Activated CD4-positive, alpha-beta T cell treated with anti-CD3 and anti-CD28 coated beads, Interleukin-2, amount 10 ng/mL, durations not matched to agents 24 days and 14 days (primary cell): ENCODE measurements at regions not wholly inside any gene's neighbourhood (a gene's known extent, or its start where the extent isn't known, plus 50 kb on each side); places are given as distances from the start of the nearest gene placed in this dataset.
"Not testable (repeated sequence)": the region's sequence is repeated elsewhere in the genome, so short reads cannot be mapped to it uniquely, and the experiment has no call there.

Experiments used
- DNase-seq: peaks from one replicate; pipeline ENCODE4 v3.0.0; 2022
- H3K27ac Mint-ChIP-seq: one replicate; pipeline ENCODE4 v1.8.0; 2022; ENCODE audit warnings: mild to moderate bottlenecking, mixed read lengths
- H3K27me3 Mint-ChIP-seq: one replicate; pipeline ENCODE4 v1.8.0; 2022; ENCODE audit warnings: mixed read lengths
- H3K36me3 Mint-ChIP-seq: one replicate; pipeline ENCODE4 v1.8.0; 2022; ENCODE audit warnings: low read depth, mild to moderate bottlenecking, mixed read lengths
- H3K4me1 Mint-ChIP-seq: one replicate; pipeline ENCODE4 v1.8.0; 2021; ENCODE audit warnings: mixed read lengths
- H3K4me3 Mint-ChIP-seq: one replicate; pipeline ENCODE4 v1.8.0; 2022; ENCODE audit warnings: mild to moderate bottlenecking, moderate library complexity, mixed read lengths
- H3K9me3 Mint-ChIP-seq: one replicate; pipeline ENCODE4 v1.8.0; 2021; ENCODE audit warnings: mixed read lengths
- intact Hi-C: fragments of 100-400 bp; cut with micrococcal nuclease; formaldehyde crosslinking; loops from one replicate; pipeline ENCODE4 v1.15.1; 2023

DNA sequence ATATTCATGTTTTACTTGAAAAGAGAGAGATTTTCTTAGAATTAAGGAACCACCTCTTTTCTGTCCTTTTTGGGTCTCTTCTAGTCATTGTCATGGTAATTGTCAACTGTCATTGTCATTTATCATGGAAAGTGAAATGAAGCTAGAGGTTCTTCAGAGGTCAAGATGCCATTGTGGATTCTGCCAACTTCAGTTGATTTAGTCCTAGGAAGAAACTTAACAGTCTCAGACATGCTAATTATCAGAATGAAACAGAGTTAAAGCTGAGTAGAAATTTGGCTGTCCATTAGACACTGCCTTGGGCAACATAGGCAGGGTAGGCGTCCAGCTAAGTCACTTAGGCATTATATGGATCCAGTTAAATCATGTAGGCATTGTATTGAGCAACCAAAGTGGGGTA lies 796.1 kb upstream of the ADGRL3 start:
- no peaks in the 10 kb centered on the region for H3K36me3 Mint-ChIP-seq
- H3K4me1 Mint-ChIP-seq, result no peaks in the 10 kb centered on the region
- H3K27me3 Mint-ChIP-seq, result no peaks in the 10 kb centered on the region
- intact Hi-C loops, result no loop called here
- no peak for DNase-seq
- H3K27ac Mint-ChIP-seq, result no peak overlapping the region
- peaks cover 9% of the 10 kb centered on the region for H3K9me3 Mint-ChIP-seq
- no peak overlapping the region for H3K4me3 Mint-ChIP-seq

DNA sequence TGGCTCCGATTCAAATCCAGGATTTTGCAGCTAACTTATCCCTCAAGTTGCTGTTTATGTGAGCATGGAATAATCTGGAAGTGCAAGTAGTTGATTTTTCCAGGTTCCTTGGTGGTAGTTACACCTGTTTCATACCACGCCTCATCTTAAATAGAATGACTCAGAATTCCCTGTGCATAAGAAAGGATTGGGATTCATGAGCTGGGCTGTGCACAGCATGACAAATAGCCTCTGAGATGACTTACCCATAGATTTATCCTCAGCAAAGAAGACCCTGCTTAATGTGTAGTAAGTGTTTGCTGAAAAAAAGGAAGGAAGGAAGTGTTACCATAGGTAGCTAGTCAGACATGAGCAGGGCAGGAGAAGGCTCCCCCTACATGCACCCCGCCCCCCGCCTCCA lies 777.7 kb upstream of the ADGRL3 start:
- H3K36me3 Mint-ChIP-seq, result no peaks in the 10 kb centered on the region
- intact Hi-C loops, result no loop called here
- DNase-seq, result no peak
- no peaks in the 10 kb centered on the region for H3K27me3 Mint-ChIP-seq
- no peak overlapping the region for H3K27ac Mint-ChIP-seq
- no peak overlapping the region for H3K4me3 Mint-ChIP-seq
- H3K4me1 Mint-ChIP-seq, result no peaks in the 10 kb centered on the region
- peaks cover 5% of the 10 kb centered on the region for H3K9me3 Mint-ChIP-seq

- DNase-seq, H3K27ac Mint-ChIP-seq, H3K36me3 Mint-ChIP-seq, H3K9me3 Mint-ChIP-seq, H3K27me3 Mint-ChIP-seq, H3K4me1 Mint-ChIP-seq, H3K4me3 Mint-ChIP-seq, intact Hi-C loops: not testable (repeated sequence)
Observed at GRCh38 chr4:60423573-60424184, 776.4 kb upstream of the ADGRL3 start.

DNA sequence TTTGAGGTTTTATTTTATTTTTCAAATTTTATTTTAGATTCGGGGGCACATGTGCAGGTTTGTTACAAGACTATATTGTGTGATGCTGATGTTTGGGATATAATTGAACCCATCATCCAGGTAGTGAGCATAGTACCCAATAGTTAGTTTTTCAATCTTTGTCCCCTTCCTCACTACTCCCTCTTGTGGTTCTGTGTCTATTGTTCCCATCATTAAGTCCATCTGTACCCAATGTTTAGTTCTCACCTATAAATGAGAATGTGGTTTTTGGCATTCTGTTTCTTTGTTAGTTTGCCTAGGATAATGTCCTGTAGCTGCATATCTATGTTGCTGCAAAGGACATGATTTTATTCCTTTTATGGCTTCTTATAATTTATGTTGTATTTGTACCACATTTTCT lies 767.2 kb upstream of the ADGRL3 start:
- H3K9me3 Mint-ChIP-seq, result peaks cover 16% of the 10 kb centered on the region
- intact Hi-C loops, result no loop called here
- no peak overlapping the region for H3K27ac Mint-ChIP-seq
- no peak for DNase-seq
- no peak overlapping the region for H3K4me3 Mint-ChIP-seq
- no peaks in the 10 kb centered on the region for H3K4me1 Mint-ChIP-seq
- no peaks in the 10 kb centered on the region for H3K36me3 Mint-ChIP-seq
- no peaks in the 10 kb centered on the region for H3K27me3 Mint-ChIP-seq

- peaks cover 4% of the 10 kb centered on the region for H3K9me3 Mint-ChIP-seq
- intact Hi-C loops, result no loop called here
- H3K27me3 Mint-ChIP-seq, result no peaks in the 10 kb centered on the region
- H3K4me1 Mint-ChIP-seq, result no peaks in the 10 kb centered on the region
- no peak for DNase-seq
- no peak overlapping the region for H3K4me3 Mint-ChIP-seq
- no peak overlapping the region for H3K27ac Mint-ChIP-seq
- H3K36me3 Mint-ChIP-seq, result no peaks in the 10 kb centered on the region
Observed at GRCh38 chr4:60443068-60443467, 757.1 kb upstream of the ADGRL3 start.

GRCh38 chr4:60443796-60444195 lies 756.3 kb upstream of the ADGRL3 start:
- H3K9me3 Mint-ChIP-seq, result peaks cover 4% of the 10 kb centered on the region
- H3K36me3 Mint-ChIP-seq, result no peaks in the 10 kb centered on the region
- intact Hi-C loops, result no loop called here
- no peak overlapping the region for H3K4me3 Mint-ChIP-seq
- H3K27me3 Mint-ChIP-seq, result no peaks in the 10 kb centered on the region
- H3K4me1 Mint-ChIP-seq, result no peaks in the 10 kb centered on the region
- H3K27ac Mint-ChIP-seq, result no peak overlapping the region
- DNase-seq, result no peak

DNA sequence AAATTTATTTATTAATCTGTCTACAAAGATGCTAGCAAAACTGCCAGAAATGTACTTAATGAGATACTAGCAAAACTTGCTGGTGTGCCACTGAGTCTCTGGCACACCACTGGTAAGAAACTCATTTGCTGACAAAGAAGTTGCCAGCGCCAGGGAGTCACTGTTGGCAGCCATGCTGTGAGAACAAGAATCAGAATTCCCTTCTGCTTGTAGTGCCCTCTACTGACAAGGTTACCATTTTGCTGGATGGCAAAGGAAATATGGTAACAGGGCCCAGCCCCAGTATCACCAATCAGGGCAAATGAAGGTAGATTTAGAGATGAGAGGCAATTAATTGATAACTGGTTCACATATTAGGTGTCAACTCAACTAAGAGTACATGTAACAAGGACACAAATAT lies 750.1 kb upstream of the ADGRL3 start:
- Mint-ChIP-seq H3K27ac (no peak overlapping the region), H3K9me3 (no peaks in the 10 kb centered on the region), H3K36me3 (no peaks in the 10 kb centered on the region), H3K27me3 (no peaks in the 10 kb centered on the region), H3K4me1 (no peaks in the 10 kb centered on the region), H3K4me3 (no peak overlapping the region)
- intact Hi-C loops, result no loop called here
- DNase-seq, result no peak

- DNase-seq, result no peak
- Mint-ChIP-seq H3K27ac (no peak overlapping the region), H3K9me3 (no peaks in the 10 kb centered on the region), H3K4me3 (no peak overlapping the region), H3K36me3 (no peaks in the 10 kb centered on the region), H3K4me1 (no peaks in the 10 kb centered on the region), H3K27me3 (no peaks in the 10 kb centered on the region)
- intact Hi-C loops, result no loop called here
Observed at GRCh38 chr4:60452266-60452665, 747.9 kb upstream of the ADGRL3 start.

GRCh38 chr4:60455380-60455779 lies 744.7 kb upstream of the ADGRL3 start:
- Mint-ChIP-seq H3K9me3 (no peaks in the 10 kb centered on the region), H3K36me3 (no peaks in the 10 kb centered on the region), H3K27me3 (no peaks in the 10 kb centered on the region), H3K27ac (no peak overlapping the region), H3K4me1 (no peaks in the 10 kb centered on the region), H3K4me3 (no peak overlapping the region)
- intact Hi-C loops, result no loop called here
- no peak for DNase-seq

DNA sequence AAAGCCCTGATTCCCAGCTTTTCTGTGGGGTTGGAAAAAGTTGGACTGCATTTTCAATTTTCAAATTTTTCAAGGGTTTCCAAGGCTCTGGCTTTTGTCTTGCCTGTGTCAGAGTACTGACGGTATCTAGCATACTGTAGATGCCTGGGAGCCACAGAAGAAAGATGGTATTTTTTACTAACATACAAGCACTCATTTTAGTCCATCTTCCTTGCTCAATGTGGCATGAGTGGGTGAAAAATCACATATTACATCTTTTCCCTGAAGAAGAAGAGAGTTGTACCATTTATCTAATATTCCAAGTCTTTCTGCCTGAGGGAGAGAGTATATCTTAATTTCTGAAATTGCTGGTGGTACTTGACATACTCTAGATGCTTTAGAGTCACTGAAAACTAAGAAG lies 738.6 kb upstream of the ADGRL3 start:
- Mint-ChIP-seq H3K36me3 (no peaks in the 10 kb centered on the region), H3K4me3 (no peak overlapping the region), H3K4me1 (no peaks in the 10 kb centered on the region), H3K27me3 (no peaks in the 10 kb centered on the region), H3K27ac (no peak overlapping the region), H3K9me3 (peaks cover 10% of the 10 kb centered on the region)
- intact Hi-C loops, result no loop called here
- DNase-seq, result no peak

GRCh38 chr4:60463857-60464502 lies 736.1 kb upstream of the ADGRL3 start:
- Mint-ChIP-seq H3K36me3 (no peaks in the 10 kb centered on the region), H3K27ac (no peak overlapping the region), H3K4me1 (no peaks in the 10 kb centered on the region), H3K9me3 (peaks cover 10% of the 10 kb centered on the region), H3K4me3 (no peak overlapping the region), H3K27me3 (no peaks in the 10 kb centered on the region)
- intact Hi-C loops, result no loop called here
- DNase-seq, result no peak

- Mint-ChIP-seq H3K27me3 (no peaks in the 10 kb centered on the region), H3K9me3 (peaks cover 5% of the 10 kb centered on the region)
Observed at GRCh38 chr4:60482921-60483351, 717.2 kb upstream of the ADGRL3 start.

GRCh38 chr4:60485276-60485675 lies 714.9 kb upstream of the ADGRL3 start:
- H3K36me3 Mint-ChIP-seq, result no peaks in the 10 kb centered on the region
- H3K4me1 Mint-ChIP-seq, result no peaks in the 10 kb centered on the region
- intact Hi-C loops, result no loop called here
- no peak overlapping the region for H3K4me3 Mint-ChIP-seq
- H3K9me3 Mint-ChIP-seq, result peaks cover 5% of the 10 kb centered on the region
- DNase-seq, result no peak
- H3K27me3 Mint-ChIP-seq, result no peaks in the 10 kb centered on the region
- H3K27ac Mint-ChIP-seq, result no peak overlapping the region

More at GRCh38 chr4:60482921-60483351, 717.2 kb upstream of the ADGRL3 start:
- no peak for DNase-seq
- no peaks in the 10 kb centered on the region for H3K4me1 Mint-ChIP-seq
- H3K27ac Mint-ChIP-seq, result no peak overlapping the region
- intact Hi-C loops, result no loop called here
- no peak overlapping the region for H3K4me3 Mint-ChIP-seq
- H3K36me3 Mint-ChIP-seq, result no peaks in the 10 kb centered on the region

GRCh38 chr4:60487118-60487761 lies 712.9 kb upstream of the ADGRL3 start:
- H3K36me3 Mint-ChIP-seq, H3K9me3 Mint-ChIP-seq, DNase-seq, H3K4me1 Mint-ChIP-seq, H3K27ac Mint-ChIP-seq, H3K4me3 Mint-ChIP-seq, H3K27me3 Mint-ChIP-seq, intact Hi-C loops: not testable (repeated sequence)
